Epithelial cell of proximal tubule (primary cell): ENCODE measurements at regions not wholly inside any gene's neighbourhood (a gene's known extent, or its start where the extent isn't known, plus 50 kb on each side); places are given as distances from the start of the nearest gene placed in this dataset.
A peak's percentile ranks its signal among the peaks of the same experiment; 100 is the strongest.

Source experiments
- DNase-seq: peaks from one replicate; pipeline ENCODE4 v3.0.0-alpha.2; 2011; ENCODE audit warnings: low read depth
- H3K4me3 ChIP-seq: 2 replicates; pipeline ENCODE4 v1.5.1; 2011; ENCODE audit warnings: low read depth, mild to moderate bottlenecking, low read length
- CTCF ChIP-seq: conservative IDR thresholded peaks from 2 replicates; pipeline ENCODE4 v1.5.1; 2012; ENCODE audit warnings: low read depth, mild to moderate bottlenecking, low read length

- H3K4me3 ChIP-seq, result no peak overlapping the region
- DNase-seq, result no peak
- no peak for TF ChIP-seq CTCF
These were observed 105.3 kb downstream of the AKAIN1 start for GRCh38 chr18:5091741-5092140.

GRCh38 chr18:5075297-5075696, 121.8 kb downstream of the AKAIN1 start:
- no peak for DNase-seq
- H3K4me3 ChIP-seq, result no peak overlapping the region
- TF ChIP-seq CTCF, result no peak

- H3K4me3 ChIP-seq, result no peak overlapping the region
- no peak for DNase-seq
- peak; percentile 51 for TF ChIP-seq CTCF
These were observed 123.8 kb downstream of the AKAIN1 start for GRCh38 chr18:5073026-5073944.

DNA sequence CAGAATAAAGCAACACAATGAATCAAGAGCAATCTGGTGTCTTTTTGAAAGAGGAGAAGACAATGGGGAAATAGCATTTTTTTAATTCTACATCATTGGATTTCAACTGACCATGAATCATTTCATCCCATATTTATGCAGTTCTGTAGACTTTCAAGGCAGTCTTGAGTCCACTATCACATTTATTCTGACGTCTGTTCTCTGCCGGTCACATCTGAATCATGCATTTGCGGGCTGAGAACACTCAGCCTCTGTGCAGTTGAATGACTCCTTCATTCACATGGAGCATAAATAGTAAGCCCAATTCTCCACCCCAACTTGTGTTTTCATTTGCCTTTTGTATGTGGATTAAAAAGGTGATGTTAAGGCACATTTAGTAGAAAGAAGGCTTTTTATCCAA, 128.2 kb downstream of the AKAIN1 start:
- DNase-seq, result no peak
- no peak overlapping the region for H3K4me3 ChIP-seq
- no peak for TF ChIP-seq CTCF

GRCh38 chr18:5066380-5066977, 130.6 kb downstream of the AKAIN1 start:
- peak; percentile 44 for TF ChIP-seq CTCF
- H3K4me3 ChIP-seq, result no peak overlapping the region
- no peak for DNase-seq

GRCh38 chr18:5065615-5066014, 131.4 kb downstream of the AKAIN1 start:
- DNase-seq, result no peak
- TF ChIP-seq CTCF, result no peak

More at GRCh38 chr18:5065615-5066014, 131.4 kb downstream of the AKAIN1 start:
- H3K4me3 ChIP-seq, result no peak overlapping the region
